HL-60 (cell line): ENCODE measurements at regions not wholly inside any gene's neighbourhood (a gene's known extent, or its start where the extent isn't known, plus 50 kb on each side); places are given as distances from the start of the nearest gene placed in this dataset.

Experiments
- CTCF ChIP-seq: IDR thresholded peaks from one replicate; pipeline ENCODE4 v1.5.1; 2011; ENCODE audit warnings: low read length, control low read depth, inconsistent platforms; ENCODE audit not compliant: insufficient read depth
- GABPA ChIP-seq: IDR thresholded peaks from 2 replicates; pipeline ENCODE4 v1.6.1; 2012; ENCODE audit warnings: low read depth
- POLR2AphosphoS5 ChIP-seq: IDR thresholded peaks from 2 replicates; pipeline ENCODE4 v1.6.1; 2012; ENCODE audit warnings: low read depth

GRCh38 chr11:115906171-115906570 is 402.0 kb upstream of the CADM1 start:
- TF ChIP-seq GABPA (no peak), CTCF (no peak), POLR2AphosphoS5 (no peak)
